Neuronal stem cell (in vitro differentiated cells): ENCODE measurements at regions not wholly inside any gene's neighbourhood (a gene's known extent, or its start where the extent isn't known, plus 50 kb on each side); places are given as distances from the start of the nearest gene placed in this dataset.

Source experiments
- DNase-seq: peaks from one replicate; pipeline ENCODE4 v3.0.0-alpha.2; 2013; ENCODE audit warnings: low spot score
- H2AFZ ChIP-seq: one replicate; pipeline ENCODE4 v1.6.1; 2013; ENCODE audit warnings: mild to moderate bottlenecking, low read length, inconsistent platforms
- H2AK5ac ChIP-seq: 2 replicates; pipeline ENCODE4 v1.6.1; 2013; ENCODE audit warnings: low read depth, mild to moderate bottlenecking, inconsistent platforms, low read length, moderate library complexity, mixed read lengths
- H2BK120ac ChIP-seq: 2 replicates; pipeline ENCODE4 v1.6.1; 2013; ENCODE audit warnings: low read depth, mild to moderate bottlenecking, inconsistent platforms, low read length, moderate library complexity, mixed read lengths
- H2BK12ac ChIP-seq: one replicate; pipeline ENCODE4 v1.6.1; 2013; ENCODE audit warnings: low read length, inconsistent platforms
- H2BK15ac ChIP-seq: 2 replicates; pipeline ENCODE4 v1.6.1; 2013; ENCODE audit warnings: mild to moderate bottlenecking, low read length, inconsistent platforms, mixed read lengths
- H2BK5ac ChIP-seq: one replicate; pipeline ENCODE4 v1.6.1; 2013; ENCODE audit warnings: inconsistent platforms, mild to moderate bottlenecking, low read length, moderate library complexity
- H3K14ac ChIP-seq: one replicate; pipeline ENCODE4 v1.6.1; 2013; ENCODE audit warnings: low read length, inconsistent platforms
- H3K18ac ChIP-seq: 2 replicates; pipeline ENCODE4 v1.6.1; 2013; ENCODE audit warnings: low read length, inconsistent platforms
- H3K23ac ChIP-seq: 2 replicates; pipeline ENCODE4 v1.6.1; 2013; ENCODE audit warnings: low read depth, mild to moderate bottlenecking, mixed read lengths, low read length, inconsistent platforms; ENCODE audit not compliant: poor library complexity
- H3K27ac ChIP-seq: replicated peaks from 3 replicates; pipeline ENCODE4 v1.5.1; 2013; ENCODE audit warnings: low read length, inconsistent platforms
- H3K27me3 ChIP-seq, 3 experiments: 2 replicates each; pipeline ENCODE4 v1.6.1; 2013; ENCODE audit warnings: low read length in 3 of 3, mild to moderate bottlenecking in 2 of 3, inconsistent platforms in 1 of 3, low read depth in 1 of 3, mixed read lengths in 1 of 3, moderate library complexity in 1 of 3; ENCODE audit not compliant: control insufficient read depth in 3 of 3, insufficient read depth in 3 of 3
- H3K36me3 ChIP-seq, 2 donors: replicated peaks in 1 of 2; 2 replicates each; pipeline ENCODE4 v1.6.1; 2013; ENCODE audit warnings: low read length in 2 of 2; ENCODE audit not compliant: control insufficient read depth in 2 of 2, insufficient read depth in 2 of 2
- H3K4ac ChIP-seq: 2 replicates; pipeline ENCODE4 v1.6.1; 2013; ENCODE audit warnings: inconsistent platforms, mild to moderate bottlenecking, low read length, moderate library complexity
- H3K4me1 ChIP-seq, 2 donors: 1 replicate in 1 of 2; 2 replicates in 1 of 2; pipeline ENCODE4 v1.6.1; 2013; ENCODE audit warnings: low read length in 2 of 2, low read depth in 1 of 2; ENCODE audit not compliant: control insufficient read depth in 2 of 2, insufficient read depth in 1 of 2
- H3K4me2 ChIP-seq: one replicate; pipeline ENCODE4 v1.6.1; 2013; ENCODE audit warnings: mild to moderate bottlenecking, low read length, inconsistent platforms; ENCODE audit not compliant: insufficient read depth, poor library complexity, severe bottlenecking
- H3K4me3 ChIP-seq, 2 donors: 2 replicates each; pipeline ENCODE4 v1.5.1; 2013; ENCODE audit warnings: low read length in 2 of 2, mild to moderate bottlenecking in 2 of 2, inconsistent platforms in 1 of 2, moderate library complexity in 1 of 2
- H3K79me1 ChIP-seq: one replicate; pipeline ENCODE4 v1.6.1; 2013; ENCODE audit warnings: low read depth, mild to moderate bottlenecking, inconsistent platforms, low read length, moderate library complexity
- H3K9ac ChIP-seq: one replicate; pipeline ENCODE4 v1.6.1; 2013; ENCODE audit warnings: mild to moderate bottlenecking, low read depth, low read length, inconsistent platforms; ENCODE audit not compliant: poor library complexity
- H3K9me3 ChIP-seq, 2 donors: replicated peaks in 1 of 2; 2 replicates each; pipeline versions ENCODE3 to v1.6.1; 2013; ENCODE audit warnings: low read length in 2 of 2, mild to moderate bottlenecking in 2 of 2, inconsistent platforms in 1 of 2, low read depth in 1 of 2, mixed read lengths in 1 of 2, moderate library complexity in 1 of 2; ENCODE audit not compliant: control insufficient read depth in 2 of 2, insufficient read depth in 1 of 2
- H4K8ac ChIP-seq: one replicate; pipeline ENCODE4 v1.6.1; 2013; ENCODE audit warnings: low read depth, mild to moderate bottlenecking, inconsistent platforms, low read length, moderate library complexity
- H4K91ac ChIP-seq: one replicate; pipeline ENCODE4 v1.6.1; 2013; ENCODE audit warnings: low read length, low read depth, mild to moderate bottlenecking, inconsistent platforms; ENCODE audit not compliant: poor library complexity
- WGBS, 2 donors: extraction: QIAGEN DNeasy Blood & Tissue Kit; methylation state at CpG; one replicate each; pipeline ENCODE4 v1.1.7; 2013; ENCODE audit warnings: missing lambda C conversion rate in 2 of 2, mixed read lengths in 1 of 2; ENCODE audit not compliant: insufficient read length in 2 of 2, insufficient replicate concordance in 1 of 2; ENCODE audit errors: extremely low coverage in 2 of 2; 5-methylcytosine and 5-hydroxymethylcytosine counted together

DNA sequence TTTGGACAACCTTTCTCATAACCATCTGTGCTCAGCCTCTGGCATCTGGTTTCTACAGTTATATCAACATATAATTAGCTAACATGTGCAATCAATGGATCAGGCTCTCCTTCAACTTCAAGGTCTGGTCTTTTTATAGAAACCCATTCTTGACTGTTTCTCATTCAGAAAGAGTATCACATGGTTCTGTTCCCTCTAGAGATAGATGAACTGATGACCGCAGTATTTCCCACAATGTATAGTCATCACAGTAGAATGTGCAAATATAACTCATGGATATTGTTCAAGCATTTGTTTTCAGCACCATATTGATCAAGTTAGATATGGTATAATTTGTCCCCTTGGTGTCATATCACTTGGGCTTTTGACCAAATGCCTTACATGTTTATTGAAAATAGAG, 656.2 kb downstream of the FRK start:
- H2AFZ ChIP-seq = no peak overlapping the region
- H4K91ac ChIP-seq = no peak overlapping the region
- H3K4me2 ChIP-seq = no peak overlapping the region
- H3K4me3 ChIP-seq = no peak overlapping the region
- H3K23ac ChIP-seq = no peak overlapping the region
- H3K27ac ChIP-seq = no peak overlapping the region
- no peak overlapping the region for H3K9ac ChIP-seq
- H3K36me3 ChIP-seq = no peaks in the 10 kb centered on the region
- H2BK15ac ChIP-seq = no peak overlapping the region
- no peak overlapping the region for H3K18ac ChIP-seq
- no peak overlapping the region for H4K8ac ChIP-seq
- no peaks in the 10 kb centered on the region for H3K27me3 ChIP-seq
- no peaks in the 10 kb centered on the region for H3K79me1 ChIP-seq
- no peak for DNase-seq
- no peaks in the 10 kb centered on the region for H3K4me1 ChIP-seq
- no peak overlapping the region for H2BK5ac ChIP-seq
- no peak overlapping the region for H2BK120ac ChIP-seq
- no peak overlapping the region for H3K4ac ChIP-seq
- H2BK12ac ChIP-seq = no peak overlapping the region
- WGBS, 2 donors = no CpG with 5 or more reads among the region's 1 CpG
- H2AK5ac ChIP-seq = no peak overlapping the region
- no peak overlapping the region for H3K14ac ChIP-seq
- no peaks in the 10 kb centered on the region for H3K9me3 ChIP-seq

DNA sequence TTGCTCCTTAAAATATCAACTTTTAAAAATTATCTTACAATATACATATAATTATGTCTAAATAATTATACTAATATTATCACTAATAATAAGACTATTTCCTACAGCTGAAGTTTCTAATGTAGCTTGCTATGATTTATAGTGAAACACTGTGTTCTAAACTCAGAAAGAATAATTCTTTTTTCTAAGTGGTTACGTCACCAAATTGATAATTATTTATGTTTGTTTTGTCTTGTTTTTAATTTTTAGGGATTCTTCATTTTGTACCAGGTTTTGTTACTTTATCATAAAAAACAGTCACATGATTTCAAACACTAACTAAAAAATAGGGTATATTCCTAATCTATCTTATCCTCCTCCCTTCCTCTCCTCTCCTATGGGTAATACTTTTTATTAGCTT, 662.1 kb downstream of the FRK start:
- no peak overlapping the region for H3K9ac ChIP-seq
- no peak overlapping the region for H2BK12ac ChIP-seq
- no peak overlapping the region for H3K4me2 ChIP-seq
- no peak overlapping the region for H2BK5ac ChIP-seq
- no peak overlapping the region for H3K4me3 ChIP-seq
- H2AK5ac ChIP-seq = no peak overlapping the region
- H3K79me1 ChIP-seq = no peaks in the 10 kb centered on the region
- no peak overlapping the region for H3K23ac ChIP-seq
- WGBS, 2 donors = no CpG with 5 or more reads among the region's 1 CpG
- H3K14ac ChIP-seq = no peak overlapping the region
- no peak overlapping the region for H4K91ac ChIP-seq
- H4K8ac ChIP-seq = no peak overlapping the region
- H2BK15ac ChIP-seq = no peak overlapping the region
- H3K36me3 ChIP-seq = no peaks in the 10 kb centered on the region
- no peaks in the 10 kb centered on the region for H3K9me3 ChIP-seq
- no peak overlapping the region for H3K27ac ChIP-seq
- no peak overlapping the region for H3K4ac ChIP-seq
- no peaks in the 10 kb centered on the region for H3K4me1 ChIP-seq
- no peak overlapping the region for H2BK120ac ChIP-seq
- H3K27me3 ChIP-seq = no peaks in the 10 kb centered on the region
- DNase-seq = no peak
- no peak overlapping the region for H2AFZ ChIP-seq
- no peak overlapping the region for H3K18ac ChIP-seq

DNA sequence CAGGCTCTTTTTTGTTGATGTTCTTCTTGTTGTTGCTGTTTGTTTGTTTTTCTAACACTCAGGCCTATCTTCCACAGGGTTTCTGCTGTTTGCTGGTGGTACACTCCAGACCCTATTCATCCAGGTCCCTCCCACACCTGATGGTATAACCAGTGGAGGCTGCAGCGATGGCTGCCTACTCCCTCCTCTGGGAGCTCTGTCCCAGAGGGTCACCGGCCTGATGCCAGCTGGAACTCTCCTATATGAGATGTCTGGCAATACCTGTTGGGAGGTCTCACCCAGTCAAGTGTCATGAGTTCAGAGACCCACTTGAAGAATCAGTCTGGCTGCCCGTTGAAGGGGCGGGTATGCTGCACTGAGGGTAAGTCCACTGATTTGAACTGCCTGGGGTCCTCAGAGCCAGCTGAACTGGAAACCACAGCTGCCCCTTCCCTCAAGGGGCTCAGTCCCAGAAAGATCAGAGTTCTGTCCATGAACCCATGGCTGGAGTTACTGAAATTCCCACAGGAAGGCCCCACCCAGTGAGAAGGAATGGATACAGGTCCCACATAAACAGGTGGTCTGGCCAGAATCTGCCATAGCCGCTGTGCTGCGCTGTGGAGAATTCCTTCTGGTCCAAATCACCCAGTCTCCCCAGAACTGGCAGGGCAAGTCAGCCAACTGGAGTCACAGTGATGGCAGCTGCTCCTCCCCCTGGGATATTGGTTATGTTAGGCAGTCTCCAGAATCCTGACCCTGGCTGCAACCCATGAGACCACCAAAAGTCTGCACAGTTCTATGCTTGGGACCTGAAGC, 664.4 kb downstream of the FRK start:
- Histone ChIP-seq H4K91ac (no peak overlapping the region), H3K36me3 (no peaks in the 10 kb centered on the region), H3K79me1 (no peaks in the 10 kb centered on the region), H3K27me3 (no peaks in the 10 kb centered on the region), H3K4me1 (no peaks in the 10 kb centered on the region), H2BK120ac (no peak overlapping the region), H2BK15ac (no peak overlapping the region), H2AFZ (no peak overlapping the region), H3K18ac (peak overlapping the region; percentile 48), H3K23ac (no peak overlapping the region), H2AK5ac (no peak overlapping the region), H3K4me2 (no peak overlapping the region), H3K4me3 (no peak overlapping the region), H3K9ac (no peak overlapping the region), H4K8ac (no peak overlapping the region), H3K4ac (no peak overlapping the region), H2BK5ac (no peak overlapping the region), H3K27ac (no peak overlapping the region), H3K9me3 (no peaks in the 10 kb centered on the region), H3K14ac (no peak overlapping the region), H2BK12ac (no peak overlapping the region)
- WGBS, 2 donors = no CpG with 5 or more reads among the region's 6 CpGs
- DNase-seq = no peak

DNA sequence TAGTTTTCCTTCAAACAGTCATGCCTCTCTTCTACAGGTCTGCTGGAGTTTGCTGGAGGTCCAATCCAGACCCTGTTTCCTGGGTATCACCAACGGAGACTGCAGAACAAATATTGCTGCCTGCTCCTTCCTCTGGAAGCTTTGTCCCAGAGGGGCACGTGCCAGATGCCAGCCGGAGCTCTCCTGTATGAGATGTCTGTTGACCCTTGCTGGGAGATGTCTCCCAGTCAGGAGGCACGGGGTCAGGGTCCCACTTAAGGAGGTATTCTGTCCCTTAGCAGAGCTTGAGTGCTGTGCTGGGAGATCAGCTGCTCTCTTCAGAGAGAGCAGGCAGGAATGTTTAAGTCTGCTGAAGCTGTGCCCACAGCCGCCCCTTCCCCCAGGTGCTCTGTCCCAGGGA, 666.9 kb downstream of the FRK start:
- DNase-seq = no peak
- H2BK15ac ChIP-seq = no peak overlapping the region
- no peak overlapping the region for H4K8ac ChIP-seq
- H2BK5ac ChIP-seq = no peak overlapping the region
- no peak overlapping the region for H3K18ac ChIP-seq
- no peak overlapping the region for H3K4me3 ChIP-seq
- H3K4me1 ChIP-seq = no peaks in the 10 kb centered on the region
- no peak overlapping the region for H3K23ac ChIP-seq
- no peak overlapping the region for H4K91ac ChIP-seq
- no peak overlapping the region for H3K14ac ChIP-seq
- no peak overlapping the region for H2AFZ ChIP-seq
- H3K79me1 ChIP-seq = no peaks in the 10 kb centered on the region
- H2BK120ac ChIP-seq = no peak overlapping the region
- no peak overlapping the region for H3K4ac ChIP-seq
- no peaks in the 10 kb centered on the region for H3K9me3 ChIP-seq
- H2BK12ac ChIP-seq = no peak overlapping the region
- no peaks in the 10 kb centered on the region for H3K36me3 ChIP-seq
- no CpG with 5 or more reads among the region's 5 CpGs for WGBS, 2 donors
- H3K27me3 ChIP-seq = no peaks in the 10 kb centered on the region
- H2AK5ac ChIP-seq = no peak overlapping the region
- no peak overlapping the region for H3K9ac ChIP-seq
- H3K27ac ChIP-seq = no peak overlapping the region
- no peak overlapping the region for H3K4me2 ChIP-seq
